GM18861 (cell line): ENCODE measurements at regions not wholly inside any gene's neighbourhood (a gene's known extent, or its start where the extent isn't known, plus 50 kb on each side); places are given as distances from the start of the nearest gene placed in this dataset.
"Not testable (repeated sequence)": the region's sequence is repeated elsewhere in the genome, so short reads cannot be mapped to it uniquely, and the experiment has no call there.

Experiments
- ATAC-seq: cut with Tn5 transposase; IDR thresholded peaks from one replicate; pipeline ENCODE4 v1.9.1; 2021; ENCODE audit not compliant: unreplicated experiment

DNA sequence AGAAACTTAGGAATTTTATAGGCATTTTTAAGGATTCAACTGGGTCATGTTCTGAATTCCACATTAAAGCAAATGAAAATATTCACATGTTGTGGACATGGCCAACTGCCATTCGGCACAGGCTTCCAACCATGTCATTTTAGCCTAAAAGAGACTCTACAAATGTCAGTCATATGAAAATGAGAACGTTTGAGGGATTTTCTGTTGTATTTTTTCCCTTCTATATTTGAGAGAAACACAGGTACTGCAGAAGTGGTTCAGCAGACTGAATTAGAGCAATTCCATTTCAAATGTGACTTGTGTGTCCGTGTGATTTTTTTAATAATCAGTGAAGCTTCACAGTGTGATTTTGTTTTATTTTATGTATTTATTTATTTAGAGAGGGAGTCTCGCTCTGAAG lies 124.3 kb downstream of the TP53TG3F start:
- ATAC-seq, result not testable (repeated sequence)

DNA sequence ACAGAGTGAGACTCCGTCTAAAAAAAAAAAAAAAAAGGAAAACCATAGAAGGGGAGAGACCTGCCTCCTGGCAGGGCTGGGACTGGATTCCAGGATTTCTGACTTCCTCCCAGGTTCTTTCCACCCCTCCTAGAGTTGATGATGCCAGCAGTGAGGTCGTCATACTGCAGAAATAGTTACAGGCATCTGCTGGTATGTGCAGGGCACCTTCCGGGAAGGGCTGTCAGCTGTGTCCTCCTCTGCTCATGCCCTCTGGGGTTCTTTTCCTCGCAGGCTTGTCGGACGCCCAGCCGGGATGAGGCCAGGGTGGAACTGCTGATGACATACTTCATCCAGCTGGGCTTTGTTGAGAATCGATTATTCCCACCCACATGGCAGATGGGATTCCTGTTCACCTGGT lies 129.2 kb downstream of the TP53TG3F start:
- ATAC-seq, result not testable (repeated sequence)

DNA sequence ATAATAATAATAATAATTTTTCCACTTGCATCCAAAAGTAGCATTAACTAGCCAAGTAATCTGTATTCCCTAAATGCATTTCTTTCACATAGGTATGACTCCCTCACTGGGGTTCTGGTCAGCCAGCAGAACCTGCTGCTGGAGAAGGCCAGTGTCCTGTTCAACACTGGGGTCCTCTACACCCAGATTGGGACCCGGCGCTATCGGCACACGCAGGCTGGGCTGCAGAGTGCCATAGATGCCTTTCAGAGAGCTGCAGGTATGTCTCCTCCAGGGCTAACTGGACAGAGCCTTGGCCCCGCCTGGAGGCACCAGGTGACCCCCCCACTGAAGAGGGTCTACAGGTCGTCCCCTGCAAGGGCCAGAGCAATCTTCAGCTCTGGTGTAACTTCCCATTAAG lies 133.9 kb downstream of the TP53TG3F start:
- not testable (repeated sequence) for ATAC-seq

DNA sequence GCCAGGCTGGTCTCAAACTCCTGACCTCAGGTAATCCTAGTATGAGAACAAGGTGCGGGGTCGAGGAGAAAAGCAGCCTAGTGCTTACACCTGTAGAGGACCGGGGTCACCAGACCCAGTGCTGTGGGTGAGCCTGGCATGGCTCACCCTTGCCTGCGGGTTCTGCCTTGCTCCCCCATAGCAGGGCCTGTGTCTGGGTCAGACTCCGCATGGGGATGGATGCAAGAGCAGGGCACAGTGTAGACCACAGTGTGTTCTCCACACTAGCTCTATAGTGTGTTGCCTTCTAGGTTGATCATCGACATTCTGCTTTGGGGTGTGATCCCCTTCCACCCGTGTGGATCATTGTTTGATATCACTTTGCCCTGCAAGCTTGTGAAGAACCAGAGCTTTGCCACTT lies 135.7 kb downstream of the TP53TG3F start:
- not testable (repeated sequence) for ATAC-seq

GRCh38 chr16:33601029-33601428 lies 141.6 kb downstream of the TP53TG3F start:
- not testable (repeated sequence) for ATAC-seq

- ATAC-seq, result not testable (repeated sequence)
Observed at GRCh38 chr16:33623535-33624077, 164.2 kb downstream of the TP53TG3F start.

GRCh38 chr16:33628895-33629294 lies 169.5 kb downstream of the TP53TG3F start:
- ATAC-seq, result not testable (repeated sequence)

DNA sequence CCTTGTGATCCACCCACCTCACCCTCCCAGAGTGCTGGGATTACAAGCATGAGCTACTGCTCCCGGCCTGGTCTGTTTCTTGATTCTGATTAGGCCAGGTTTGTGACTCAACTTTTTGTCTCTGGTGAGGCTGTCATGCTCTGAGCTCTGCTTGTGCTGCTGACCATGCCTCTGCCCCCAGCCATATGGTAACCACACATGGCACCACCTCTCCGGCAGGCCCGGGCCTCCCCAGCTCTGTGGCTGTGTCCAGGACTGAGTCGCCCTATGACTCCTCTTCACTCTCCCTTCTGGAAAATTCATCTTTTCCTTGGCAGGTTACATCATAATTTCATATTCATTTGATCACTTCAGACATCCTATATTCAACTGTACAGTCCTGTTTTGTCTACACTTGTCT lies 172.3 kb downstream of the TP53TG3F start:
- ATAC-seq, result not testable (repeated sequence)

GRCh38 chr16:33634057-33634456 lies 174.6 kb downstream of the TP53TG3F start:
- not testable (repeated sequence) for ATAC-seq

- not testable (repeated sequence) for ATAC-seq
Observed at GRCh38 chr16:33636760-33637159, 177.3 kb downstream of the TP53TG3F start.

DNA sequence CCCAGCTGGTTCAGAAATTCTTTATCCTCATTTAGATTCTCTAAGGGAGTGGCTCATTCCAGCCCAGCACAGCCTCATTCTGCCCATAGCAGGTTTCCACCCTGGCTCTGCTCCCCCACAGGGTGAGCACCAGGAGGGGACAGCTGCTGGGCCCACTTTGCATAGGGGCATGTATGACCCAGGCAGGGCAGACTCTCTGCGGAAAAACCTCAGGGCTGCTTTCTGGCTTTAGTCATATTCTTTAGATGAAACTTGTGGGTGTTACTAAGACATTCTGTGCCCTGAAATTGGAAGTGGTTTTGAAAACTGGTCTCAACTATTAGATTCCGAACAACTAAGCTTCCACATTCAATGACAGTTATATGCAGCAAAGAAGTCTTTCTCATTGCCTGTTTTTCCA lies 183.9 kb downstream of the TP53TG3F start:
- ATAC-seq, result peak; percentile 56

DNA sequence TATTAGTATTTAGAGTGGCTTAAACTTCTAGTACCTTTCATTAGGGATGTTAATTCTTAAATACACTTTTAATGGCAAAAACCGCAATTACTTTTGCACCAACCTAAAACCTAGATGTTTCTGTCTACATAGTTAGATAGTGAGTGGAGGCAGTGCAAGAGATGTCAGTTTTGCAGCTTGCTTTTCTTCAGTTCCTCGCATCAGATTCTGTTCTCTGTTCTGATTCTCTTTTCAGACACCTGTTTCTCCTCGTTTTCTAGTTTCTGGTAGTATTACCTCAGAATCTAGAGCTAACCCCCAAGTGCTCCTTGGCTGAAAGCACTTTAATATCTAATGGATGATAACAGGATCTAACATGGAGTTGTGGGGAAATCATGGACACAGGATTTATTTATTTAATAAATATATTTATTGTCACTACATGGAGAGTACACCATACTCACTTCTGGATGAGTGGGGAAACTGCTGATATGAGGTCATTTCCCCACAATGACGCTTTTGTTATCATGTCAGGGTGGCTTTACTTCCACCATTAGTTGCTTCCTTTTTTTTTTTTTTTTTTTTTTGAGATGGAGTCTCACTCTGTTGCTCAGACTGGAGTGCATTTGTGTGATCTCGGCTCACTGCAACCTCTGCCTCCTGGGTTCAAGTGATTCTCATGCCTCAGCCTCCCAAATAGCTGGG lies 184.4 kb downstream of the TP53TG3F start:
- ATAC-seq, result peak; percentile 17

DNA sequence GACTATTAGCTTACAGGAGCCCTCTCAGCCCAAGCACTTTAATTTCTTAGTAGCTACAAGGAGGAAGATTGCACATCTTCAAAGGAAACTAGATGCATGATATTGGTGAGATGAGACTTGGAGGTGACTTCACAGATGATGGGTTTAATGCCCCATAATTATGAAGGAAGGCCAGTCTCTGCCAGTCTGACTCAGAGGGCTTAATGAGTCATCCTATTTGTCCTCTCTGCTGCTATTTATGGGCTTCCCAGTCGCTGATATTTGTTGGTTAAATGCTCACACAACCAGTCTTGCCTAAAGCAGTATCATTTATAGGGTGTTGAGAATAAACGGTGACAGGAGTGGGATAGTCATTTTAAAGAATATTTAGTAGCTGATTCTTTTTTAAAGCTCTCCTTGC lies 187.0 kb downstream of the TP53TG3F start:
- not testable (repeated sequence) for ATAC-seq

DNA sequence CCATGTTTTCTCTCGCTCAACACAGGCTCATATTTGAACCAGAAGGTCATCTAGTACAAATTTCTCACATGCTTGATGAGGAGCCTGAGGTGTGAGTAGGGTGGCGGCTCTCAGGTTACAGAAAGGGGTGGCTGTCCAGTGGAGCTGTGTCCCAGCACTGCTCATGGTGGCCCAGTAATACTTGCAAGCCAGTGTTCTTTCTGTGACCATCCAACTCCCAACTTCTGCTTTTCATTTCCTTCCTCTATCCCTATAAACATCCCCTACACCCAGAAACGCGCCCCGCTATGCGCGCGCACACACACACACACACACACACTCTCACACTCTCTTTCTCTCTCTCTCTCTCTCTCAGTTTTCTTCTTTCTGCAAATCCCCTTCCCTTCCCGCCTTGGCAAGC lies 196.3 kb downstream of the TP53TG3F start:
- not testable (repeated sequence) for ATAC-seq

- ATAC-seq, result peak; percentile 68
Observed at GRCh38 chr16:33656394-33656793, 197.0 kb downstream of the TP53TG3F start.

DNA sequence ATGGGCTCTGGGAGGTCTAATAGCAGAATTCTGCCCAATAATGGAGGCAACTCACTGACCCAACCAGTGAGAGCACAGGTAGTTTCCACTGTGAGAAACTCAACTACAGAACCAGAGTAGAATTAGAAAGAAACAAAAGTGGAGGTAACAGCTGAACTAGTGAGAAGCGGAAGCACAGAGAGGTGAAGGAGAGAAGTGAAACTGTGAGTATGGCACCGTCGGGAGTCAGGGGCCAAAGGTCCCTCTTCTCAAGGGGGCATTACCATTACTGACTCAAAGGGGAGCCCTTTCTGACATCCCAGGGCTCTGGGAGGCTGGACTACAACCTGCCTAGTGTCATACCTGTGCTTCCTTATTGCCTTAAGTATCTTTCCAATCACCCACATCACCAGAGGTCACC lies 198.3 kb downstream of the TP53TG3F start:
- ATAC-seq, result peak; percentile 72

- not testable (repeated sequence) for ATAC-seq
Observed at GRCh38 chr16:33680791-33681190, 221.4 kb downstream of the TP53TG3F start.

DNA sequence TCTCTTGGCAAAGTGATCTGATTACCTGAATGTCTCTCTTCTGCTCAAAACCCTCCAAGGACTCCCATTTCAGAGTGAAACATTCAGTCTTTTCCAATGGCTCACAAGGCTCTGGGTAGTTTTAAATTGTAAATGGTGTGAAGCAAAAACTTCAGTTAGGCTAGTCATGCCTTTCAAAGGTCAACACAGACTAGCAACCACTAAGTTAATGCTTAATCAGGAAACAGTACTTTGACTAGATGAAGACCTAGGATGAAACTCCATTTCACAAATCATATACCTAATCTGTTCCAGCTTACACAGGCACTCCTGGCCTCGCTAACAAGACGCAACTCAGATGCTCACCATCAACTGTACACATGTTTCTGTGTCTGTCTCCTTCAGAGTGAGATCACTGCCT lies 240.9 kb downstream of the TP53TG3F start:
- not testable (repeated sequence) for ATAC-seq

GRCh38 chr16:33706845-33707590 lies 247.6 kb downstream of the TP53TG3F start:
- ATAC-seq, result not testable (repeated sequence)

DNA sequence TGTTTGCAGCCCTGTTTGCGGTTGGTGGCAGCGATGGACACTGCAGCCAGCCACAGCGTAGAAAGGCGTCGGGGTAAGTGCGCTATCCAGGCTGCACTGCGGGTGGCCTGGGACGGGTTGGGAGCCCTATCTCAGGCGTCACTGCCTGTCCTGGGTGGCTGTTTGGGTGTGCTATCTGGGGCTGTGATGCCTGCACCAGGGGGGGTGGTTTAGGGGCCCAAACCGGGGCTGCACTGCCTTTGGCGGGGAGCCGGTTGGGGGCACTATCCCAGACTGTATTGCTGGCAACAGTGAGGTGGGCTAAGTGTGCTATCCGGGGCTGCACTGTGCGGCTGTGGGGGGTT lies 248.2 kb downstream of the TP53TG3F start:
- not testable (repeated sequence) for ATAC-seq

DNA sequence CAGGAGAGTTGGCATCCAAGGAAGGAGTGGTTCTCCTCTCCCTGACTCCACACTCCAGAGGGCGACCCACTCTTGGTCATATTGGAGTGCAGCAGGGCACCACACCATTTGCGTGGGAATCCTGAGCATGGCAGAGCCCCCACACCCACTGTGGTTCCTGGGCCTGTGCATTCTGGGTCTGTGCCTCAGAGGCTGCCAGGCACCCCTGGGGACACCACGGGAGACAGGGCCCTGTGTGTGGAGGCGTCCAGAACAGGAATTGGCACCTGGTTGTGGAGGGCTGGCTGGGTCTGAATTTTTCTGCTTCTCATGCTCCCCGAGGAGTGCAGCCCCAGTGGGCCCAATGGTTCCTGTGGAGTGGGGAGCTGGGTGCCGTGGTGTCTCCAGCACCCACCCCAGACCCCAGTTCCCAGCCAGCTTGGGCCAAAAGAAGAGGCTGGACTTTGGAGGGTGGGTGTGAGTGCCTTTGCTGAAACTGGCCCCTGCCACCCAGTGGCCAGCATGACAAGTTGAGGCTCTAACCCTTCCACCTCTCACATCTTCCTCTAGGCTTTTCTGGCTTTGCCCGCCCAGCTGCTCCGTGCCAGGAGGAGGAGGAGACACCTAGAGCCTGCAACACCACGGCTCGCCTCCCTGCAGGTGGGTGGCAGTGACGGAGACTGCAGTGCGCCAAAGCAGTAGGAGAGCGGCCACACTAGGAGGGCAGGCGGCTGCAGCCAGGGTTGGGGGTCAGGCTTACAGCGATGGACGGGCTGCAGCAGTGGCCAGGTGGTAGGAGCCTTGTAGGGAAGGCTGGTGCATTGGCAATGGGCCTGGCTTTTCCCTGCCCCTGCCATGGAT lies 250.7 kb downstream of the TP53TG3F start:
- not testable (repeated sequence) for ATAC-seq
